GM12892 (cell line): ENCODE measurements at regions not wholly inside any gene's neighbourhood (a gene's known extent, or its start where the extent isn't known, plus 50 kb on each side); places are given as distances from the start of the nearest gene placed in this dataset.

Experiments
- DNase-seq: peaks from one replicate; pipeline ENCODE4 v3.0.0; 2011; ENCODE audit not compliant: insufficient read length
- FAIRE-seq: peaks from 2 replicates; lab custom pipeline; 2011; peaks lifted over from hg19 to GRCh38; lab: Jason Lieb, UNC
- POLR2A ChIP-seq: IDR thresholded peaks from 2 replicates; pipeline ENCODE4 v1.6.1; 2011; ENCODE audit warnings: low read depth, low read length, control low read depth
- POLR2AphosphoS5 ChIP-seq: IDR thresholded peaks from 2 replicates; pipeline ENCODE4 v1.6.1; 2011; ENCODE audit warnings: low read depth, low read length, control low read depth
- TAF1 ChIP-seq: IDR thresholded peaks from 2 replicates; pipeline ENCODE4 v1.6.1; 2011; ENCODE audit warnings: low read depth, mild to moderate bottlenecking, control low read depth, low read length, borderline replicate concordance

GRCh38 chr9:92184041-92184564 is 68.9 kb upstream of the SPTLC1 start:
- TF ChIP-seq POLR2AphosphoS5 (no peak), TAF1 (no peak), POLR2A (no peak)
- DNase-seq (no peak), FAIRE-seq (no peak)

- no peak for TF ChIP-seq TAF1
- TF ChIP-seq POLR2A = no peak
- TF ChIP-seq POLR2AphosphoS5 = no peak
- no peak for DNase-seq
- no peak for FAIRE-seq
These were observed 68.2 kb upstream of the SPTLC1 start for GRCh38 chr9:92183449-92183848.

DNA sequence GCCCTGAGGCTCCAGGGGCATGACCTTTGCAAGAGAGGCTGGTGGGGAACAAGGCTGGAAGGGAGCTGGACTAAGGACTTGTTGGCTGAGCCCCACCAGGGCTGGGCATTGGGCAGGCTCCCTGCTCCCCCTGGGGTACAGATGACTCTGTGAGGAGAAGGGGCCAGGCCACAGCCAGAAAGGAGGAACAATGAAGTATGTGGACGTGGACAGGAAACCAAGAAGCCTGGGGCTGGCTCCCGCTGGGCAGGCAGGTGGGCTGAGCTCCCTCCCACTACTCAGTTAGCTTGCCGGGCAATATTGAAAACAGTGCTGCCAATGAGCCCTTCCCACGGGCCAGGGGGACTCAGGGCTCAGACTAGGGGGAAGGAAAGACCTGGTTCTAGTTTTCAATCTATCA is 66.1 kb upstream of the SPTLC1 start:
- no peak for FAIRE-seq
- TF ChIP-seq TAF1 (no peak), POLR2AphosphoS5 (no peak)
- no peak for DNase-seq

DNA sequence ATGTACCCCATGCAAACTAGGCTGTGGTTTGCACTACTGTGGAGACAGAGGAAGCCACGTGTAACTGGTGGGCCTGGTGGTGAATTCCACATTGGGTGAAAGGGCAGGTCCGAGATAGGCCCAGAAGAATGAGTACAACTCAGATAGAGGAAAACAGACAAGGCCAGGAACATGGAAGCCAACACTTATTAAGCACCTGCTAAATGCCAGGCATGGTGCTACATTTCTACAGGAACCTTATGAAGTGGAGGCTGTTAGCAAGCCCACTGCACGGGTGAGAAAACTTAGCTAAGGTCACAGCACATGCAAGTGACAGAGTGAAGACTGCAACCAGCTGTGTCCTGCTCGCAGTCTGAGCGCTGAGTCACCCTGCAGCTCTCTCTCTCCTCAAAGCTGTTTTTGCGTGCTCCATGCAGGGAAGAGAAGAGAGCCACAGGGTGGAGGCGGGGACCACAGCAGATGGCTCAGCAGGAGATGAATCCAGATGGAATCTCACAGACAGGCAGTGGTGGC is 65.5 kb upstream of the SPTLC1 start:
- TF ChIP-seq POLR2A = no peak
- TF ChIP-seq TAF1 = no peak
- TF ChIP-seq POLR2AphosphoS5 = no peak
- no peak for DNase-seq
- FAIRE-seq = no peak

- TF ChIP-seq TAF1 (no peak), POLR2A (no peak), POLR2AphosphoS5 (no peak)
- DNase-seq = no peak
- no peak for FAIRE-seq
These were observed 64.8 kb upstream of the SPTLC1 start for GRCh38 chr9:92180002-92180400.

DNA sequence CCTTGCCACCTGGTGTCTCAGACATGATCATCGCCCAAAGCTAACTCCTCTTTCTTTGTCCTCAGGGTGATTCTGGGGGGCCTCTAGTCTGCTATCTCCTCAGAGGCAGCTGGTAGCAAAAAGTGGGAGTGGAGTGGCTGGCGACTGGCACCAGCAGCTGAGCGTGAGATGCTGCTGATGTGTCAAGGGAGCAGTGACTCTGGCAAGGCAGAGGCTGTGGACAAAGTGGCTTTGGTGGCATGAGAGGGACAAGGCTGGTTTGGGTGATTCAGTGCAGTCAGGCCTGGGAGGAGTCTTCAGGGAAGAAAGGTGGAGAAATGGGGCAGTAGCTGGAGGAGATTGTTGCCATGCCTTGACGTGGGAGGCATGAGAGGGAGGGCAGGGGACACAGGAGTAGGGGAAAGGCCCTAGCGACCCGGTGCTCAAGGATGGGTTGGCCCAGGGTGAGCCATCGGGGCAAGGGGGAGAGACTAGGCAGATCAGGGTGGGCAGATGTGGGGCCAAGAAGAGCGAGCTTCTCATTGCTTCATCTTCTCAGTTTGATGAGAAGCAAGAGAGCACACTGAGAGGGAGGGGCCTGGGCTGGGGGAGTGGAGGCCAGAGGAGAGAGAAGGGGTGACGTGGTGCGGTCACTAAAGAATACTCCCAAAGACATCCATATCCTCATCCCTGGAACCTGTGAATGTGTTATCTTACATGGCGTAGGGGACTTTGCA is 64.2 kb upstream of the SPTLC1 start:
- DNase-seq = no peak
- no peak for FAIRE-seq
- TF ChIP-seq TAF1 (no peak), POLR2A (no peak), POLR2AphosphoS5 (no peak)

GRCh38 chr9:92177591-92177990 is 62.4 kb upstream of the SPTLC1 start:
- FAIRE-seq (no peak), DNase-seq (no peak)

DNA sequence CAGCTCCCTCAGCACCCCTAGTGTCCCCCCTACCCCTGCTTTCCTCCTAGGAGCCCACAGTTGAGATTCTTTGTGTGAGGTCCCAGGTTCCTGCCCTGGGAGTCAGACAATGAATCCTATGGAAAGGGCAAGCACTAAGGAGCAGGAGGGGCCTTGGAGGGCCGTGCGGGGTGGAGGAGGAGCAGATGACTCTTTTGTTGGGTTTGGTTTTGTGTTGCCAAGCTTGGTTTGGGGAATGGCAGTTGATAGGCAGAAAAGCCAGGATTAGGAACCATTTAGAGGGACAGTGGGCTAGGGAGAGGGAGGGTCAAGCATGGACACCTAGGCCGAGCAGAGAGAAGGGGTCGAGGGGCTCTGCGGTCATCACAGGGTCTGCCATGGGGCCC is 61.6 kb upstream of the SPTLC1 start:
- TF ChIP-seq POLR2A (no peak), TAF1 (no peak), POLR2AphosphoS5 (no peak)
- DNase-seq = no peak
- FAIRE-seq = no peak

More at GRCh38 chr9:92177591-92177990, 62.4 kb upstream of the SPTLC1 start:
- TF ChIP-seq POLR2A (no peak), TAF1 (no peak), POLR2AphosphoS5 (no peak)

GRCh38 chr9:92176068-92176799 is 61.0 kb upstream of the SPTLC1 start:
- no peak for FAIRE-seq

DNA sequence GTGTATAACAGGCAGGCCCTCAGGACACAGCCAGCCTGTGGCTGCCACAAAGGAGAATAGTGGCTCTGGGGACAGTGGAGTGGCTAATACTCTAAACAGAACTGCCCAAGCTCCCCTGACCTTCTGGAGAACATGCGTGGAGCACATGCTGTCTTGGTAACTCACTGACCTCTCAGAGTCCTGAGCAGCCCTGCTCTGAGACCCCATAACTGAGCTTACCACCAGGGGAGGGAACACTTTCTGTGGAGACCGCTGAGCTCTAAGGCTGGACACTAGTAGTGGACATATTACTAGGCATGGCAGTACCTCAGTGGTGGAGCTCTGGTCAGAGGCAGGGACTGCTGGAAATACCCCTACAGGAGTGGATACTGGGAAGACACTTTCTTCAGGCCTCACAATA is 60.2 kb upstream of the SPTLC1 start:
- TF ChIP-seq TAF1 = no peak
- TF ChIP-seq POLR2AphosphoS5 = no peak
- no peak for TF ChIP-seq POLR2A
- DNase-seq = no peak
- FAIRE-seq = no peak

More at GRCh38 chr9:92176068-92176799, 61.0 kb upstream of the SPTLC1 start:
- no peak for DNase-seq
- TF ChIP-seq POLR2A (no peak), TAF1 (no peak)

- FAIRE-seq = no peak
- DNase-seq = no peak
- TF ChIP-seq POLR2A = no peak
- no peak for TF ChIP-seq TAF1
- TF ChIP-seq POLR2AphosphoS5 = no peak
These were observed 58.1 kb upstream of the SPTLC1 start for GRCh38 chr9:92173318-92173717.
